ELR (cell line): ENCODE measurements at regions not wholly inside any gene's neighbourhood (a gene's known extent, or its start where the extent isn't known, plus 50 kb on each side); places are given as distances from the start of the nearest gene placed in this dataset.

Experiments used
- DNase-seq: peaks from one replicate; pipeline ENCODE4 v3.0.0-alpha.2; 2015; ENCODE audit warnings: low read depth

DNA sequence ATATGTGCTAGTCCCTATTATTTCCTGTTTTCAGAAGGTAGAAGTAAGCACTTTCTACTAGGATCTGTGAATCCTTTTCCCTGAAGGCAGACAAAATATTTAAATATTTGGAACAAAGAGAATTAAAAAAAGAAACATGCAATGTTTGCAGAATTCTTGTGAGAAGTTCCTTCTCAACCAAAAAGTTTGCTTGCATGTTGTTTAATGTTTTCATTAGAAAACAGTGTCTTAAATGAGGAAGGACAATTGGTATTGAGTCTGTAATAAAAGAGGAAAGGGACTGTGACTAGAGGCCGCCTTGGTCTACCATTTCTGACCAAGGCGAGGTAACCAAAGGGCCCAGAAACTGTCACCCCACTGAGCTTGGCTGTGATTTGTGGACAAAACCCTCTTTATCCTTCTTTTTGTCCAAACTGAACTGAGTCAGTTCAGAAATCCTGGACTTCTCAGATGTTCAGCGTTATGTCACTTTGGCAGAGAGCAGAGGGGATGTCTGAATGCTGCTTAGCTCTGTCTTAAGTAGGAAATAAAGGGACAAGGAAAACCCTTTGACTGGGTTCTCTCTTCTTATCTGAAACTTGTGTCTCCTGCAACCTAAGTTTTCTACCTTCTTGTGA, 129.8 kb upstream of the CPM start:
- no peak for DNase-seq

DNA sequence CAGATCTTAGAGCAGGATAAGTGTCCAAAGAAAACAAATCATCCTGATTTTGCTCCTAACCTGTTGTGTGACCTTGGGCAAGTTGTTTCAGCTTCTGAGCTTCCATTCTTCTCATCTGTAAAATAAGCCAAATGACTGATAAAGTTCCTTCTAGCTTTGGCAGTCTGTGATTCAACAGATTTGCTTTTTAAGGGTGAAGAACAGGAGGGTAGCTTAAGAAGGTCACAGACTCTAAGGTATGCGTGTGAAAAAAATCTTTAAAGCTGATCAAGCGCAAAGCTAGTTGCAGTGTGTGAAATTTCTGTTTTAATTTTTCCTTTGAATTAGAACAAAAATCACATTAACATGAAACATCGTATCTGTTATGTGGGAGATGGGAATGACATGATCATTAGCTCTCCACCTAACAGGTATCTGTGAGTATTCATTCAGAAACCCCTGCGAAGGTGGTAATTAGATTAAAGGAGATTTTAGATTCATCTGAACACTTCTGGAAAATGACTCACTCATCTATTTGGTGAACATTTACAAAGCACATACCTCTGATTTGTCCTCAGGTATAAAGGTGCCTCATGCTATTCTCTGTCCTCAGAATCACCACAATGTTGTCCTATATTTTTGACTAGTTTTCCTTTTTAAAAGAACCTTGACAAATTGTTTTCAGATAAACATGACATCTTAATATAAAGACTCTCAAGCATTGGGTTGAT, 131.9 kb upstream of the CPM start:
- no peak for DNase-seq

DNA sequence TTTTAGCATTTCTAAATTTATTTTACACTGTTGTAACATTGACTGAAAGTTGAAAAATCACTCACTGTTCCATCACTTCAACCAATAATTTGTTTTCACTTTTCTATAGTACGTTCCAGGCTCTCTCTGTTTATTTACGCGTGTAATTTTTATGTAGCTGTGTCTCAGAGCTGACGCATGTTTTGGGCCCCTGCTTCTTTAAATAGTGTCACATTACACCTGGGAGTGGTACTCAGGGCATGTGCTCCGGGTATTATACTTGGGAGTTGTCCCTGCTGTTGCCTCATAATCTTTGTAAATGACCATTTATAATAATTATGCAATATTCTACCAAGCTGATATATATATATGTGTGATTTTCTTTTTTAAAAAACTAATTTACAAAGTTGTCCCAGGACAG, 132.8 kb upstream of the CPM start:
- no peak for DNase-seq

DNA sequence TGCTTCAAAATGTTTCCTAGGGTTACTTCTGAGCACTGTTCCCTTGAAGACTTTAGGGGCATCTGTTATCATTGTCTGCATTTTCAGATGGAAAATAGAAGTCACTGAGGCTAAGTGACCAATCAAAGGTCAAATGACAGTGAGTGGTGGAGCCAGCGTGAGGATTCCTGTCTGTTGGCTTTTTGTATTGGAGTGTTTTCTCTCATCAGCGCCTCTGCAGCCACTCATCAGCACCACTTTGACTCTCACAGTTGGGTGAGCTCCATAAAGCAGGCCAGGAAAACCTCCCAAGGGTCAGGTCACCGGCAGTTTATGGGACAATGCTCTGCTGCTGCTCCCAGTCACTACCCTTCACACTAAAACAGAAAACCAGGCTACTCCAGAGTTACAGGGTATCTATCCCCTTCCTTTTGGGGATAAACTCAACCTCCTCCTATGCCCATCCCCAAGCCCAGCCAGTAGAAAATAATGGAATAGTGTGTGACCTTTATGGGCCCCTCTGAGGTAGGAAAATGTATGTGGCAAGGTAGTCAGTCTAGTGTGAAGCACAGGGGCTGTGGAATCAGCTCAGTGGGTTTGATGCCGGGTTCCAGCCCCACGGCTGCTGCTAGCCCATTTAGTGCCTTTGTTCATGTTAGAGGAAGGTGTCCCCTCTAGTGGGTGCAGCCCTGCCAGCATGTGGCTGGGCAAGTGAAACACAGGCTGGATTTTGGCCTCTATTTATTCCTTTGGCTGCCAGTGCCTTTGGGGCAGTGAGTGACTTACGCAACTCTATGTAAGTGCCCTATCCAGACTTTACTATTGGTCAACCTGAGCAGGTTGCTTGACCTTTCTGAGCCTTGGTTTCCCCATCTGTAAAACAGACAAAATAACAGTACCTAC, 133.8 kb upstream of the CPM start:
- no peak for DNase-seq

DNA sequence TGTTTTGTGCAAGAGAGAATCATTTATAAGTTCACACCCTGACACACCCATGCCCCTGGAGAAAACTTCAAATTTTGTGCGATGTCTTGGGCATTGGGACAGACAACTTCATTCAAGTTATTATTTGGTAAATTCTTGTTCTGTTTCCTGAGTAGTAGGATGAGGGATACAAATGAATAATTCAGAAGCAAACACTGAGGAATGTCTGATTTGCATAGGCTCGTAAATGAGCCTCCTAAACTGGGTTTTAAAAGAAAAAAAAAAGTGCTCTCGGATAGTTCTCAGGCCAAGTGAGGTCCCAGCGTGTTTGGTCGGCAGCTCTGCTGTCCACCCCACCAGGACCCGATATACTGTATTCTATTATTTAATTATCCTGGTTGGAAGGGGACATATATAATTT, 134.7 kb upstream of the CPM start:
- DNase-seq: no peak

DNA sequence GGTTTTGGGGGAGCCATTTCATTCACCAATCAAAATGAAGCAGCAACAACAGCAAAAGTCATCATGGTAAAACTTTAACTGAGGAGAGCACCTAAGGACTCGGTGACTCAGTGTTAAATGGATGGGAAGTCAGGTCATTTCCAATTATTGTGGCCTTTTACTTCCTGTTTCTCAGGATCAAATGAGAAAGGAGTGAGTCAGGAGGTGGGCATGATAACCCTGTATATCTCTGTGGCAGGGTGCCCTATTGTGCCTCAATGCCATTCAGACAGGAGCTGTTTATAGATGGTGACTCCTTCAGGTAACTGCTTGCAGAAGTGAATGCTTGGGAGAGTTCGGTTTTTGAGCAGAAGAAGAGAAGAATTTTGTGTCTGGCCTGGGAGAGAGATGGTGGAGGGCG, 135.5 kb upstream of the CPM start:
- peak; percentile 85 for DNase-seq

DNA sequence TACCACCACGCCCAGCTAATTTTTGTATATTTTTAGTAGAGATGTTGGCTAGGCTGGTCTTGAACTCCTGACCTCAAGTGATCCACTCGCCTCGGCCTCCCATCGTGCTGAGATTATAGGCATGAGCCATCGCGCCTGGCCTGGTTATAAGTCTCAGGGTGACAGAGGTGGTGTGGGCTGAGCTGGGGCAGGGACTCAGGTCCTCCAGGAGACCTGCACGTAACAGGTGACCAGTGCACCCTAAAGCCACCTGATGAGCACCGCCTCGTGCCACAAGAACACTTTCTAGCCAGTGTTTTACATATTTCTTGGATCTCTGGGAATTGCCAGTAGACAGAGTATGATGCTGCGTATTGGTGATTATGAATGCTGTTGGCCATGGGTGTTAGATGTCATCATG, 136.5 kb upstream of the CPM start:
- DNase-seq: no peak

DNA sequence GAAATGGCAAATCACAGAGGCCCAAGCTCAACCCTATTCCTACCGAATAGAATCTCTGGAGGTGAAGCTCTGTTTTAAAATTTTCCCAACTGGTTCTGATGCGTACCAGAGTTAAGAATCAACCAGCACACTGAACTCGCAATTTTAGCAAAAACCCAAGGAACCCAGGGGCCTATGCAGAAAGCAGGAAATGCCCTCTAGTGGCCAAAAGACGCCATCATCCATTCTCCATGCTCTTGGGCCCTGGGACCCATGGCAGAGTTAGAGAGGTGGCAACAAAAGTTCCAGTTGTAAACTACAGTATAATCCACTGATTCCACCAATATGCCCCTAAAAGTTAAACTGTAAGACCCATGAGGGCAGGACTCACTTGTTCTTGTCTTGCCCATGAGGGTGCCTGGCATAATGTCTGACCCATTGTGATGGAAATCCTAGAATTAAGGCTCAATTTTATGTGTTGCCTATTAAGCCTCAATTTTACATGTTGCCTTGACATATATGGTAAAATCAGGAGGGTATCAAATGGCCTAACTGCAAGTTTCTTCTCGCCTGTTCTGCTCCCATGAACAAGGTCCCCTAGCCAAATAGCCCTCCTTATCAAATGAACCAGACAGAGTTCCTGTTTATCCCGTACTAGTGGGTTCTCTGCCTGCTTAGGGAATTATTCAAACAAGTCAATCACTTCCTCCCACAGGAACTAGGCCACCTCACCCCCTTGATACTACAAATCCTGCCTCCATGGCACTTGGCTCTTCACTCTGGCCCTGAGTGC, 137.5 kb upstream of the CPM start:
- peak; percentile 82 for DNase-seq

DNA sequence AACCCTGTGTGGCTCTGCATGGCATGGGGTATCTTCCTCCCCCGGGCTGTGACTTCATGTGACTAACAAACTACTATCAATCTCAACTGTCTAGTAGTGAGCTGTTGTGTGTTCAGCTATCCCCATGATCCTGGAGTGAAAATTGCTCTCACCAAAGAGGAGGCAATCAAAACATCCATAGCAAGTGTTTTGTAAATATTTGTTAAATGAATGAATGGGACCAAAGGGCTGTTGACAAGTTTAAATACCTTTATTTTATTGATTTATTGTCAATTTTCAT, 138.1 kb upstream of the CPM start:
- no peak for DNase-seq

DNA sequence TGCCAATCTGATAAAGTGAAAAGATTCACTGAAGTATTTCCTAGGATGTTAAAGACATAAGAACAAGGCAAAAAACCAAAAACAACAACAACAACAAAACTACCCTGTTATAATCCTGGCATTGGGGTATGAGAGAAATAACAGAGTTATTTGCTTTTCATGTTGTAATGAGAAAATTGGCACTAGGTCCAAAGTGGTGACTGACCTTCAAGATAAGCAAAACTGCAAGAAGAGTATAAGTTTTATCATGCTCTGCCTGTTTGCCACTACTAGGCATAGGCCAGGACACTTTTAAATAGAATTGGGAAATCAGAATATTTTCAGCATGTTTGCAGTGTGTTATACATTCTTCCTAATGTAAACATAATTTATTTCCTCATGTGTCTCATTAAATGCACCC, 140.1 kb upstream of the CPM start:
- no peak for DNase-seq

DNA sequence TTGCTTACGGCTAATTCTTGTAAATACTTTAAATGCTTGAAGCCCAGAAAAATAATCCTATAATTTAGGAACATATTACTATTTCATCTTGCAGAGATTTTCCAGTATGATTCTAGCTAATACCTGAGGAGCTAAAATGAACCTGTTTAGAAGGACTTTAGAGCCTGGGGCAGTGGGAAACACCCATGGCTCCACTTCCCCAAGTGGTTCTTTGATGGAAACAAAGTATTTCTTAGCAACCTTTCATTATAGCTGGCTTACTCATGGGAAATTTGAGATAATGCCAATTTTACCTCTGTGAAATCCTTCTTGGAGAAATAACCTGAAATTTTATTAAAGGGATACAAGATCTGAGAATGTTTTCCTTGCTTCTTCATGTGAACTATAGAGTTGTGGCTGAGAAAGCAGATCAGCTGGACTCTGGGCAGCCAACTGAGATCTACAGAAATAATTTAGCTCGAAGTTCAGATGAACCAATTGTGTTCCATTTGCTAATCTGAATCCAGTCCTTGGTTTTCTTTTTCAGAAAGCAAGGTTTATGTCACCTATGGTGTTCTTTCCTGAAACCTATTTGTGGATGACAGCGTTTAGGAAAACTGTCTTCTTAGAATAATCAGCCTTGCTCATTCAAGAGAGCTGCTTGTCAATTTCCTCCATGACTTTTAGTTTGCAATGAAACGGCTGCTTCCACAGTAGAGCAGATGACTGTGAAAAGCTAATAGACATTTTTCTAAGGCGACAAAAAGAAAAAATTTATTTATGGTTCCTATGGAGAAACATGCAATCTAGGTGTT, 141.8 kb upstream of the CPM start:
- DNase-seq: no peak

DNA sequence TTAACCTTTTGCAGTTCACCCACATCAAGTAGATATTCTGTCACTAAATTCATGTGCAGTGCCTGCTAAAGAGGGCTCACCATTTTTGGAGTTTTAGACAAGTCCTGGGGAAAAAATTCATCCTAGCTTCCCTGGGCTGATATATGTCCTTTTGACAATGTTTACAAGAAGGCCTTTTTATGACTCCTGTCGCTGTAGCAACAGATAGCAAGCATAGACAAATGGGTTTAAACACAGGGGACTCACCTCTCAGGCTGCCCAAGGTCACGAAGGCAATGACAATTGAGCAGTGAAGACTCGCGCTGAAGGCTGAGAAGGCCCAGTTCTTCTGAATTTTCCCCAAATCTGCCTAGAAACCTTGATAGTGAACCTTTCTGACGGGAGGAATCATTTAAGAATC, 150.7 kb upstream of the CPM start:
- no peak for DNase-seq

DNA sequence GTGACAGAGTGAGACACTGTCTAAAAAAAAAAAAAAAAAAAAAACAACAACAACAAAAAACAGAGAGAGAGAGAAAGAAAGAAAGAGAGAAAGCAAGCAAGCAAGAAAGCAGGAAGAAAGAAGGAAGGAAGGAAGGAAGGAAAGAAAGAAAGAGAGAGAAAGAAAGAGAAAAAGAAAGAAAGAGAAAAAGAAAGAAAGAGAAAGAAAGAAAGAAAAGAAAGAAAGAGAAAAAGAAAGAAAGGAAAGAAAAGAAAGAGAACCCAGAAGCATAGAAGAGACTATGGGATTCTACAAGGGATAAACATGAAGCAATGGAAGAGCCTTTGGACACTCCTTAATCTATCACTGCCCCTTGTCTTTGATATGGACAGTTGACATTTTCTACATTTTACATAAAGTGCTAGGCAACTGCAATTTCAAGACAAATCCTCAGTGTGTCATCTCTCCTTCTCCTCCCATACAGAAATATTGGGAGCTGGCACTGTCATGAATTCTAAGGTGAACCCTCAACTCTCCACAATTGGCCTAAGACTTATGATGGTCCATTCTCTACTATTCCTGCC, 151.9 kb upstream of the CPM start:
- no peak for DNase-seq

DNA sequence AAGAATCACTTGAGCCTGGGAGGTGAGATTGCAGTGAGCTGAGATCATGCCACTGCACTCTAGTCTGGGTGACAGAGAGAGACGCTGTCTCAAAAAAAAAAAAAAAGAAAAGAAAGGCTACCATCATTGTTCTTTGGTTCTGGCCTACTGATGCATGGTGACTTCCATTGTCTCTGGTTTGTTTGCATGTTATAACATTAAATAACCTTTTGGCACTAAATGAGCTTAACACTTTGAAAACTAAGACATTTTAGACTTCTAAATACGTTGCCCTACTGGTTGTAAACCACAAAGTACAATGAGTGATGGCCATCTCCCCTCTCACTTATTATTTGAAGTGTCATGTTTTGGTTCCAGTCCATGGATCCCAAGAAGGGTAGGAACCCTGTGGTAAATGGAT, 152.9 kb upstream of the CPM start:
- DNase-seq: no peak

DNA sequence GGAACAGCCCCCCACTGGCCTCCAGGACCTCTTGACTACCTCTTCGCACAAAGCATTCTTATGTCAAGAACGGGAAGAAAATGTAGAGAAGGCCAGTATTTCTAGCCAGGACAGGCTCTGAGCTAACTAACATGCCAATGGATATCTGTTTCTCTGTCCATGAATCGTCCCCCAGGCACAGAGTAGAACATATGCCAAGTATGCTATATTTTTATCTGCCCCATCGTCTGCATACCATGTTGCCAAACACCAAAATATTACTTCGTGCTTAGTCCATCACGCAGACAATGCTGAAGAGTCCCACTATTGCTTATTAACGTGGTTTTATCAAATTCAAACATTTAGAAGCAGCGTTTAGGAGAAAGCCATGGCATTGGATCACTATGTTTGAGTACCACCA, 151.4 kb upstream of the CPSF6 start:
- DNase-seq: no peak

DNA sequence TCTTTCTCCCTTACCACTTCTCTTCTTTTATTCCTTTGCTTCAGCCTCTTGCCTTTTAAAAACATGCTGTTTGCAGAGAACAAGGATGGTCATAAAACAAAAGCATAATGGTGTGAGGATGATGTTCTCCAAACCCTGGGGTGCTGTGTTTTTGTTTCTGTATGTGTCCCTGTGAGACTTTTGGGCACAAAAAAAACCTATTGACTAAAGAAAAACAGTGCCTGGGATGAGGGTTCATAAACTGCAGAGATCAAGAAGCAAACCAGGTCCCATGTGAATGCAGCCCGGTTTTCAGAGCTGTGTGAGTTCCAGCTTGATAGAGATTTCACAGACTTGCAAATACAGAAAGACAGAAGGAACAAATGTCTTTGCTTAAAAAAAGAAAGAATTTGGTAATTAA, 148.6 kb upstream of the CPSF6 start:
- DNase-seq: no peak

DNA sequence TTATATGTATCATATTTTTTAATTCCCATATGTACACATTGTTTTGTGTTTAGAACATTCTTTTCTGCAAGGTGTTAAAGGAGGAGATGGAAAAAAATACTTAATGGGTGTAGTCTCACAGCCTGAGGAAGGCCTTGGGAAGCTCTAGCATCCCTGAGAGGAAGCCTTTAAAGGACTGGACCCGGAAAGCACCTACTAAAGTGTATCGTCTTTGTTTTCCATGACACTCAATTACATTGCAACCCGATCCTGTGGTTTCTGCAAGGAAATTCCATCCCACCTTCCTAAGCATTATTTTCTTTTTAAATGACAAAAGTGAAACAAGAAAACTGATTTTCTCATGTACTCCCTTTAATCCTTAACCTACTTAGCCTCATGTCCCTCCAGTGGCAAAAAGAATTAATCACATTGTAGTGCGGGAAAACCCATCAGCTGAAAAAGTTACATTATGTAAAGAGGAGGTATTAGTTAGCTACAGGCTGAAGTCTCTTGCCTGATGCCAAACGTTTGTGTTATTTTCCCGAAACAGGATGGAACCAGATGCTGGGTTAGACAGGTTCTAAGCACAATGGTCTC, 147.8 kb upstream of the CPSF6 start:
- DNase-seq: no peak

DNA sequence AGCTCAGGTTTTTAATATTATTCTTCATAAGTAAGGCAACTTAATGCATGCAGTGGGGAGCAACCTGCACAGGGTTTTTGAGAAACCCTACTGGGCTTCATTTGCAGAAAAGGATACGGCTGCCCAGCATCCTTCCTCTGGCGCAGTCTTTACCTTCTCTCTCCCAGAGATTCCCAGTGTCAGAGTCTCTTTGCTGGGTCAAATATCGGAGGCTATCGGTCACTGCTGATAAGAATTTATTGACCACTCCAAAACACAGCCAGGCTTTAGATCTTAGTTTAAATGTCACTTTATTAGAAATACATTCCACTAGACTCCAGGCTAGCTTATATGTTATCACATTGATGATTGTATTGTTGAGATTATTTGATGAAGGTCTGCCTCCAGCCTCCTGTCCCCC, 147.2 kb upstream of the CPSF6 start:
- DNase-seq: no peak

DNA sequence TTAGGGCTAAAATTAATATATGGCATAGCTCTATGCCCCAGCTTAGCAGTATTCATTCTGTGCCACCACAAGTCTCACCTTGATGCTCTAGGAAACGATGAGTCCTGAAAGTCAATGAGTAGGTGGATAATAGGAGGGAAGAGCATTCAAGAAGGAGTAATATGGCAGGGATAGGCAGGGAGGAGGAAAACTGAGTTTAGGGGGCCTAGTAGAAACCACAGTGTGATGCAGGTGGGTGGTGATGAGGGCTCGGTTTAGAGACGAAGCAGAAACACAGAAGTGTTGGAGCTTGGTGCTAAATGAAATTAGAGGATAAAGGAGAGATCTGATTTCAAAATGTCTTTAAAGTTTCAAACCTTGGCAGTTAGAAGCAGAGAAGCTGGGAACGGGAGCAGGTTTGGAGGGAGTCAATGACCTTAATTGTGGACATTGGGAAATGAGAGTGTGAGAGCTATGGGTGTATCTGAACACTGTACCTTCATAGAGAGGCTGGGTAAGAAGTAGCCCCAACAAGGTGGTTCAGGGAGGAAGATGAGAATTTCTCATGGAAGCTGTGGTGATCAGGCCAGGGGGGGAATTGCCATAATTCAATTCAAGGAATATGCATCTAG, 144.7 kb upstream of the CPSF6 start:
- DNase-seq: no peak

DNA sequence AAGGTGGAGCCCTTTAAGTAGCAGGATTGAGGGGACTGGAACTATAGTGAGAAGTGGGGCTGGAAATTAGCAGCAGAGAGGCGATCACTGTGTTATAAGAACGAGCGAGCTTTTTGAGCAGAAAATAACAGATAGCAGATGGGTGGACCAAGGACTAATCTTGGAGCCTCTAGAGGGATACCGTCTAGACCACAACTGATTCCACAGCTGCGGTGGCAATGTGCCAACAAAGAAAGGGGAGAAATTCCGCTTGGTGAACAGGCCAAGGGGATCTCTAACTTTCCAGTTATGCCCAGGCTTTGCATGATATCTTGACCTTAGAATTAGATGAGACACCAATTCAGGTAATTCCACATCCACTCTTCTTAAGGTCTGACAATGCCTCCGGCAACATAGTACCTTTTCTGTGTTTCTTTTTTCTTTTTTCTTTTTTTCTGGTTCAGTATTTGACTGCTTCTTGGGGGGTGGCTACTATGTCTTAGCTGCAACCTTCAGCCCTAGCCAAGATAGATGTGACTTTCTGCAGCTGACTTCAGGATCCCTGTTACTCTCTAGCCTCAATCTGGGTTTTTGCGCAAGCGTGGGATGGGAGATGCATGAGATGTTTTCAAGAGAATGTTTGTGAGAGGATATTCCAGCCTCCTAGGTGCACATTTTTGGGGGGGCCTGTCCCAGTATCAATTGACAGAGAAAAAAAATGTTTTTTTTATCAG, 143.4 kb upstream of the CPSF6 start:
- DNase-seq: no peak
